Breast epithelium (tissue), 3 donors: ENCODE measurements at regions not wholly inside any gene's neighbourhood (a gene's known extent, or its start where the extent isn't known, plus 50 kb on each side); places are given as distances from the start of the nearest gene placed in this dataset.

Source experiments
- POLR2AphosphoS5 ChIP-seq, 3 donors: sonication (generic); formaldehyde crosslinking; IDR thresholded peaks; one replicate each; pipeline ENCODE4 v1.6.1; 2017; ENCODE audit warnings: antibody characterized with exemption in 3 of 3
- TF ChIP-seq, protein P1 (sequence below), 3 donors: fragments of 450-650 bp; IDR thresholded peaks; one replicate each; pipeline ENCODE4 v1.5.1; 2016 to 2017; ENCODE audit warnings: antibody characterized with exemption in 3 of 3, mild to moderate bottlenecking in 3 of 3, moderate library complexity in 3 of 3

- TF ChIP-seq, protein P1, sequence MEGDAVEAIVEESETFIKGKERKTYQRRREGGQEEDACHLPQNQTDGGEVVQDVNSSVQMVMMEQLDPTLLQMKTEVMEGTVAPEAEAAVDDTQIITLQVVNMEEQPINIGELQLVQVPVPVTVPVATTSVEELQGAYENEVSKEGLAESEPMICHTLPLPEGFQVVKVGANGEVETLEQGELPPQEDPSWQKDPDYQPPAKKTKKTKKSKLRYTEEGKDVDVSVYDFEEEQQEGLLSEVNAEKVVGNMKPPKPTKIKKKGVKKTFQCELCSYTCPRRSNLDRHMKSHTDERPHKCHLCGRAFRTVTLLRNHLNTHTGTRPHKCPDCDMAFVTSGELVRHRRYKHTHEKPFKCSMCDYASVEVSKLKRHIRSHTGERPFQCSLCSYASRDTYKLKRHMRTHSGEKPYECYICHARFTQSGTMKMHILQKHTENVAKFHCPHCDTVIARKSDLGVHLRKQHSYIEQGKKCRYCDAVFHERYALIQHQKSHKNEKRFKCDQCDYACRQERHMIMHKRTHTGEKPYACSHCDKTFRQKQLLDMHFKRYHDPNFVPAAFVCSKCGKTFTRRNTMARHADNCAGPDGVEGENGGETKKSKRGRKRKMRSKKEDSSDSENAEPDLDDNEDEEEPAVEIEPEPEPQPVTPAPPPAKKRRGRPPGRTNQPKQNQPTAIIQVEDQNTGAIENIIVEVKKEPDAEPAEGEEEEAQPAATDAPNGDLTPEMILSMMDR (IDR thresholded peaks at IDR 0.05): no peak
- TF ChIP-seq POLR2AphosphoS5 (IDR thresholded peaks at IDR 0.05): no peak
Observed at GRCh38 chr3:151556596-151556995, 95.7 kb upstream of the IGSF10 start.
